BJ (cell line): ENCODE measurements at regions not wholly inside any gene's neighbourhood (a gene's known extent, or its start where the extent isn't known, plus 50 kb on each side); places are given as distances from the start of the nearest gene placed in this dataset.
A peak's percentile ranks its signal among the peaks of the same experiment; 100 is the strongest.

Experiments
- CTCF ChIA-PET: fragments of 350-600 bp; formaldehyde crosslinking; extraction: SDS; loops from one replicate; lab custom pipeline; 2021; ENCODE audit warnings: antibody characterized with exemption, inconsistent platforms; lab: Yijun Ruan, JAX
- POLR2A ChIA-PET: fragments of 300-600 bp; sonication (Branson Sonifier 250); formaldehyde crosslinking; extraction: SDS; loops from one replicate; lab custom pipeline; 2021; ENCODE audit warnings: antibody characterized with exemption; lab: Charles Lee
- DNase-seq: peaks from one replicate; pipeline ENCODE4 v3.0.0-alpha.2; 2011; ENCODE audit warnings: low read depth
- H3K27me3 ChIP-seq: 2 replicates; pipeline ENCODE4 v1.6.0; 2011; ENCODE audit warnings: low read length; ENCODE audit not compliant: control insufficient read depth, insufficient read depth
- H3K36me3 ChIP-seq: 2 replicates; pipeline ENCODE4 v1.5.1; 2011; ENCODE audit warnings: low read length; ENCODE audit not compliant: control insufficient read depth, insufficient read depth
- H3K4me3 ChIP-seq: 2 replicates; pipeline ENCODE4 v1.5.1; 2011; ENCODE audit warnings: low read depth, mild to moderate bottlenecking, control low read depth, low read length
- TF ChIP-seq, protein P1 (sequence below): IDR thresholded peaks from 2 replicates; pipeline ENCODE4 v1.5.1; 2011; ENCODE audit warnings: low read depth, mild to moderate bottlenecking, control low read depth, inconsistent platforms, low read length, moderate library complexity; ENCODE audit not compliant: insufficient read depth

DNA sequence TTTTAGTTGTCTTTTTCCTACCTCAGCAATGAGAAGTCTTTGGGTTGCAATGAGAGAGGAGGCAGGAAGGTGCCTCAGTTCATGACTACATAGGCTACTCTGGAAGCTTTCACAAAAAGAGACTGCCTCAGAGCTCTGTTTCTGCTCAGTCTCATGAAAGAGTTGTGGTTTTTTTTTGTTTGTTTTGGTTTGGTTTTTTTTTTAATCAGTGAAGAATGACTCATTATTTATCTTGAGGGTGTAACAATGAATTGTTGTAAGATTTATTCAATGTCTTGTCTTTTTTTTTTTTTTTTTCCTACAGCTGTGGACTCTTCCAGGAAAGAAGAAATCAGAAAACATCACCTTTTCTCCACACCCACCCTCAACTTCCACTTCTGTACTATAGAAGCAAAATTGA lies 67.5 kb upstream of the CXCL13 start:
- CTCF ChIA-PET = interaction anchor here (0.7 to 1.3 kb wide), 3 partner anchors 41 to 1084 kb away, joined by 3 to 4 read pairs (median 4); no protein-coding TSS in a partner anchor
- Histone ChIP-seq H3K4me3 (no peak overlapping the region), H3K27me3 (no peaks in the 10 kb centered on the region; the same call in none of the 2 replicates), H3K36me3 (no peaks in the 10 kb centered on the region)
- TF ChIP-seq, protein P1, sequence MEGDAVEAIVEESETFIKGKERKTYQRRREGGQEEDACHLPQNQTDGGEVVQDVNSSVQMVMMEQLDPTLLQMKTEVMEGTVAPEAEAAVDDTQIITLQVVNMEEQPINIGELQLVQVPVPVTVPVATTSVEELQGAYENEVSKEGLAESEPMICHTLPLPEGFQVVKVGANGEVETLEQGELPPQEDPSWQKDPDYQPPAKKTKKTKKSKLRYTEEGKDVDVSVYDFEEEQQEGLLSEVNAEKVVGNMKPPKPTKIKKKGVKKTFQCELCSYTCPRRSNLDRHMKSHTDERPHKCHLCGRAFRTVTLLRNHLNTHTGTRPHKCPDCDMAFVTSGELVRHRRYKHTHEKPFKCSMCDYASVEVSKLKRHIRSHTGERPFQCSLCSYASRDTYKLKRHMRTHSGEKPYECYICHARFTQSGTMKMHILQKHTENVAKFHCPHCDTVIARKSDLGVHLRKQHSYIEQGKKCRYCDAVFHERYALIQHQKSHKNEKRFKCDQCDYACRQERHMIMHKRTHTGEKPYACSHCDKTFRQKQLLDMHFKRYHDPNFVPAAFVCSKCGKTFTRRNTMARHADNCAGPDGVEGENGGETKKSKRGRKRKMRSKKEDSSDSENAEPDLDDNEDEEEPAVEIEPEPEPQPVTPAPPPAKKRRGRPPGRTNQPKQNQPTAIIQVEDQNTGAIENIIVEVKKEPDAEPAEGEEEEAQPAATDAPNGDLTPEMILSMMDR = no peak
- DNase-seq = peak; percentile 4
- POLR2A ChIA-PET = no interaction called here

DNA sequence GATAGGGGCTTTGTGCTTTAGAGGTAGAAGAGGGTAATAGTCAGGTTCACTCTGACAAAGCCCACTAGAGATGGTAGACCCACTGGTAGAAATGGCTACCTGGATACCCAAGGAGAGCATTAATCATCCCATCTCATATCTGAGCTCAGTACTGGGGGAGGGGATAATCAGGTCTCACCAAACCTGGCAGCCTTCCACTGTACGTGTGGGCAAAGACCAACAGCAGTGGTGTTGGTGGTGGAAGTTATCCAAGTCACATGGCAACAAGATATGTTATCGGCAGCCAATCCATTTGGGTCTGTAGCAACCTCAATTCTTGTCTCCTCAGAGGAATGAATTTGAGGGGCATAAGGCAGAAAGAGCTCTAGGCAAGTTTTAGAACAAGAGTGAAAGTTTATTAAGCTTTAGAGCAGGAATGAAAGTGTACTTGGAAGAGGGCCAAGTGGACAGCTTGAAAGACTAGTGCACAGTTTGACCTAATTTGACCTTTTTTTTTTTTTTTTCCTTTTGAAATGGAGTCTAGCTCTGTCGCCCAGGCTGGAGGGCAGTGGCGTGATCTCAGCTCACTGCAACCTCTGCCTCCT lies 67.0 kb upstream of the CXCL13 start:
- DNase-seq = no peak
- ChIA-PET POLR2A (no interaction called here), CTCF (interaction anchor here (0.7 to 1.3 kb wide), 3 partner anchors 41 to 1084 kb away, joined by 3 to 4 read pairs (median 4); no protein-coding TSS in a partner anchor)
- H3K36me3 ChIP-seq = no peaks in the 10 kb centered on the region
- TF ChIP-seq, protein P1 = no peak
- no peak overlapping the region for H3K4me3 ChIP-seq
- no peaks in the 10 kb centered on the region; the same call in none of the 2 replicates for H3K27me3 ChIP-seq
